KOPT-K1 (cell line): ENCODE measurements at regions not wholly inside any gene's neighbourhood (a gene's known extent, or its start where the extent isn't known, plus 50 kb on each side); places are given as distances from the start of the nearest gene placed in this dataset.

Source experiments
- H3K27ac ChIP-seq: fragments of 200-600 bp; sonication (generic); 2 replicates; pipeline ENCODE4 v1.5.1; 2016; ENCODE audit warnings: antibody characterized with exemption, mild to moderate bottlenecking, low read depth, low read length; ENCODE audit not compliant: poor library complexity, severe bottlenecking
- H3K36me3 ChIP-seq: fragments of 200-600 bp; sonication (generic); 2 replicates; pipeline ENCODE4 v1.5.1; 2017; ENCODE audit warnings: antibody characterized with exemption, mild to moderate bottlenecking, low read length, moderate library complexity; ENCODE audit not compliant: insufficient read depth
- H3K9me3 ChIP-seq: fragments of 200-600 bp; sonication (generic); 2 replicates; pipeline ENCODE4 v1.5.1; 2017; ENCODE audit warnings: antibody characterized with exemption, low read length, mild to moderate bottlenecking; ENCODE audit not compliant: insufficient read depth, poor library complexity, severe bottlenecking

GRCh38 chr14:97776890-97777558 lies 979.8 kb downstream of the VRK1 start:
- H3K27ac ChIP-seq = peak overlapping the region; percentile 97
- H3K36me3 ChIP-seq = no peaks in the 10 kb centered on the region
- peaks cover 13% of the 10 kb centered on the region for H3K9me3 ChIP-seq

GRCh38 chr14:97777622-97778355 lies 980.6 kb downstream of the VRK1 start:
- peaks cover 13% of the 10 kb centered on the region for H3K9me3 ChIP-seq
- no peaks in the 10 kb centered on the region for H3K36me3 ChIP-seq
- H3K27ac ChIP-seq = peak overlapping the region; percentile 97

- peak overlapping the region; percentile 97 for H3K27ac ChIP-seq
- no peaks in the 10 kb centered on the region for H3K36me3 ChIP-seq
- H3K9me3 ChIP-seq = peaks cover 13% of the 10 kb centered on the region
Observed at GRCh38 chr14:97779140-97779539, 982.0 kb downstream of the VRK1 start.

GRCh38 chr14:97780804-97781203 lies 983.6 kb downstream of the VRK1 start:
- H3K36me3 ChIP-seq = no peaks in the 10 kb centered on the region
- peak overlapping the region; percentile 33 for H3K27ac ChIP-seq
- H3K9me3 ChIP-seq = peaks cover 13% of the 10 kb centered on the region

- Histone ChIP-seq H3K36me3 (no peaks in the 10 kb centered on the region), H3K27ac (peak overlapping the region; percentile 12), H3K9me3 (peaks cover 13% of the 10 kb centered on the region)
Observed at GRCh38 chr14:97781961-97782360, 984.8 kb downstream of the VRK1 start.

- Histone ChIP-seq H3K27ac (peak overlapping the region; percentile 61), H3K9me3 (peaks cover 13% of the 10 kb centered on the region)
Observed at GRCh38 chr14:97782871-97783414, 985.8 kb downstream of the VRK1 start.

GRCh38 chr14:97785495-97785894 lies 988.3 kb downstream of the VRK1 start:
- no peaks in the 10 kb centered on the region for H3K36me3 ChIP-seq
- peak overlapping the region; percentile 61 for H3K27ac ChIP-seq
- peaks cover 3% of the 10 kb centered on the region for H3K9me3 ChIP-seq

More at GRCh38 chr14:97782871-97783414, 985.8 kb downstream of the VRK1 start:
- no peaks in the 10 kb centered on the region for H3K36me3 ChIP-seq

- Histone ChIP-seq H3K9me3 (no peaks in the 10 kb centered on the region), H3K36me3 (no peaks in the 10 kb centered on the region), H3K27ac (no peak overlapping the region)
Observed at GRCh38 chr14:97788364-97788763, 991.2 kb downstream of the VRK1 start.

- H3K9me3 ChIP-seq = no peaks in the 10 kb centered on the region
- H3K27ac ChIP-seq = no peak overlapping the region
- H3K36me3 ChIP-seq = no peaks in the 10 kb centered on the region
Observed at GRCh38 chr14:97788846-97789526, 991.8 kb downstream of the VRK1 start.

- no peaks in the 10 kb centered on the region for H3K36me3 ChIP-seq
- no peak overlapping the region for H3K27ac ChIP-seq
- no peaks in the 10 kb centered on the region for H3K9me3 ChIP-seq
Observed at GRCh38 chr14:97791072-97791471, 993.9 kb downstream of the VRK1 start.

- Histone ChIP-seq H3K27ac (no peak overlapping the region), H3K36me3 (no peaks in the 10 kb centered on the region), H3K9me3 (no peaks in the 10 kb centered on the region)
Observed at GRCh38 chr14:97791906-97792305, 994.7 kb downstream of the VRK1 start.

- no peaks in the 10 kb centered on the region for H3K36me3 ChIP-seq
- H3K9me3 ChIP-seq = no peaks in the 10 kb centered on the region
- H3K27ac ChIP-seq = peak overlapping the region; percentile 96
Observed at GRCh38 chr14:97796511-97796910, 999.3 kb downstream of the VRK1 start.

GRCh38 chr14:97798176-97798575 lies 1001.0 kb downstream of the VRK1 start:
- peak overlapping the region; percentile 96 for H3K27ac ChIP-seq
- H3K36me3 ChIP-seq = no peaks in the 10 kb centered on the region
- no peaks in the 10 kb centered on the region for H3K9me3 ChIP-seq

GRCh38 chr14:97802430-97803373 lies 1005.5 kb downstream of the VRK1 start:
- peak overlapping the region; percentile 30 for H3K27ac ChIP-seq

More at GRCh38 chr14:97802430-97803373, 1005.5 kb downstream of the VRK1 start:
- Histone ChIP-seq H3K9me3 (no peaks in the 10 kb centered on the region), H3K36me3 (no peaks in the 10 kb centered on the region)
